ENCODE measurements at regions not wholly inside any gene's neighbourhood (a gene's known extent, or its start where the extent isn't known, plus 50 kb on each side); places are given as distances from the start of the nearest gene placed in this dataset.
"Not testable (repeated sequence)": the region's sequence is repeated elsewhere in the genome, so short reads cannot be mapped to it uniquely, and the experiment has no call there.

DNA sequence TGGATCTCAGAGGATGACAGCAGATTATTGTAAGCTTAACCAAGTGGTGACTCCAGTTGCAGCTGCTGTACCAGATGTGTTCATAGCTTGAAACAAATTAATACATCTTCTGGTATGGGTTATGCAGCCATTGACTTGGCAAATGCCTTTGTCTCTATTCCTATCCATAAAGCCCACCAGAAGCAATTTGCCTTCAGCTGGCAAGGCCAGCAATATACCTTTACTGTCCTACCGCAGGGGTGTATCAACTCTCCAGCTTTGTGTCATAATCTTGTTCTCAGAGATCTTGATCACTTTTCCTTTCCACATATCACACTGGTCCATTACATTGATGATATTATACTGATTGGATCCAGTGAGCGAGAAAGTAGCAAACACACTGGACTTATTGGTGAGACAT, 59.3 kb upstream of the KRAS start:
- H3K27ac Mint-ChIP-seq, H3K4me3 Mint-ChIP-seq: not testable (repeated sequence)

GRCh38 chr12:25308756-25309155, 58.0 kb upstream of the KRAS start:
- Mint-ChIP-seq H3K4me3 (no peak overlapping the region), H3K27ac (no peak overlapping the region), H3K36me3 (ENCODE audit: low read depth) (no peaks in the 10 kb centered on the region), H3K9me3 (no peaks in the 10 kb centered on the region), H3K27me3 (ENCODE audit: insufficient read depth, low read depth, poor library complexity) (no peaks in the 10 kb centered on the region), H3K4me1 (peaks cover 3% of the 10 kb centered on the region; the same call in 1 of the 3 replicates)
- Histone ChIP-seq H3K27ac (ENCODE audit: low read depth) (no peak overlapping the region), H3K4me3 (no peak overlapping the region), H3F3A (replicated peaks; ENCODE audit: low read depth) (no peaks in the 10 kb centered on the region), H4K20me1 (replicated peaks; ENCODE audit: insufficient read depth) (no peaks in the 10 kb centered on the region), H3K79me2 (replicated peaks; ENCODE audit: insufficient read depth) (no peaks in the 10 kb centered on the region), H3K4me2 (no peak overlapping the region), H3K36me3 (ENCODE audit: insufficient read depth) (no peaks in the 10 kb centered on the region), H2AFZ (no peak overlapping the region), H3K9me2 (ENCODE audit: insufficient read depth) (peaks cover 13% of the 10 kb centered on the region; the same call in 1 of the 2 replicates), H3K27me3 (ENCODE audit: insufficient read depth) (no peaks in the 10 kb centered on the region), H3K4me1 (ENCODE audit: insufficient read depth) (no peaks in the 10 kb centered on the region)
- DNase-seq (ENCODE audit: low spot score) (no peak), ATAC-seq (no peak)
- no peak for TF ChIP-seq ETS1 (IDR thresholded peaks at IDR 0.05)
- TF ChIP-seq, protein P1, sequence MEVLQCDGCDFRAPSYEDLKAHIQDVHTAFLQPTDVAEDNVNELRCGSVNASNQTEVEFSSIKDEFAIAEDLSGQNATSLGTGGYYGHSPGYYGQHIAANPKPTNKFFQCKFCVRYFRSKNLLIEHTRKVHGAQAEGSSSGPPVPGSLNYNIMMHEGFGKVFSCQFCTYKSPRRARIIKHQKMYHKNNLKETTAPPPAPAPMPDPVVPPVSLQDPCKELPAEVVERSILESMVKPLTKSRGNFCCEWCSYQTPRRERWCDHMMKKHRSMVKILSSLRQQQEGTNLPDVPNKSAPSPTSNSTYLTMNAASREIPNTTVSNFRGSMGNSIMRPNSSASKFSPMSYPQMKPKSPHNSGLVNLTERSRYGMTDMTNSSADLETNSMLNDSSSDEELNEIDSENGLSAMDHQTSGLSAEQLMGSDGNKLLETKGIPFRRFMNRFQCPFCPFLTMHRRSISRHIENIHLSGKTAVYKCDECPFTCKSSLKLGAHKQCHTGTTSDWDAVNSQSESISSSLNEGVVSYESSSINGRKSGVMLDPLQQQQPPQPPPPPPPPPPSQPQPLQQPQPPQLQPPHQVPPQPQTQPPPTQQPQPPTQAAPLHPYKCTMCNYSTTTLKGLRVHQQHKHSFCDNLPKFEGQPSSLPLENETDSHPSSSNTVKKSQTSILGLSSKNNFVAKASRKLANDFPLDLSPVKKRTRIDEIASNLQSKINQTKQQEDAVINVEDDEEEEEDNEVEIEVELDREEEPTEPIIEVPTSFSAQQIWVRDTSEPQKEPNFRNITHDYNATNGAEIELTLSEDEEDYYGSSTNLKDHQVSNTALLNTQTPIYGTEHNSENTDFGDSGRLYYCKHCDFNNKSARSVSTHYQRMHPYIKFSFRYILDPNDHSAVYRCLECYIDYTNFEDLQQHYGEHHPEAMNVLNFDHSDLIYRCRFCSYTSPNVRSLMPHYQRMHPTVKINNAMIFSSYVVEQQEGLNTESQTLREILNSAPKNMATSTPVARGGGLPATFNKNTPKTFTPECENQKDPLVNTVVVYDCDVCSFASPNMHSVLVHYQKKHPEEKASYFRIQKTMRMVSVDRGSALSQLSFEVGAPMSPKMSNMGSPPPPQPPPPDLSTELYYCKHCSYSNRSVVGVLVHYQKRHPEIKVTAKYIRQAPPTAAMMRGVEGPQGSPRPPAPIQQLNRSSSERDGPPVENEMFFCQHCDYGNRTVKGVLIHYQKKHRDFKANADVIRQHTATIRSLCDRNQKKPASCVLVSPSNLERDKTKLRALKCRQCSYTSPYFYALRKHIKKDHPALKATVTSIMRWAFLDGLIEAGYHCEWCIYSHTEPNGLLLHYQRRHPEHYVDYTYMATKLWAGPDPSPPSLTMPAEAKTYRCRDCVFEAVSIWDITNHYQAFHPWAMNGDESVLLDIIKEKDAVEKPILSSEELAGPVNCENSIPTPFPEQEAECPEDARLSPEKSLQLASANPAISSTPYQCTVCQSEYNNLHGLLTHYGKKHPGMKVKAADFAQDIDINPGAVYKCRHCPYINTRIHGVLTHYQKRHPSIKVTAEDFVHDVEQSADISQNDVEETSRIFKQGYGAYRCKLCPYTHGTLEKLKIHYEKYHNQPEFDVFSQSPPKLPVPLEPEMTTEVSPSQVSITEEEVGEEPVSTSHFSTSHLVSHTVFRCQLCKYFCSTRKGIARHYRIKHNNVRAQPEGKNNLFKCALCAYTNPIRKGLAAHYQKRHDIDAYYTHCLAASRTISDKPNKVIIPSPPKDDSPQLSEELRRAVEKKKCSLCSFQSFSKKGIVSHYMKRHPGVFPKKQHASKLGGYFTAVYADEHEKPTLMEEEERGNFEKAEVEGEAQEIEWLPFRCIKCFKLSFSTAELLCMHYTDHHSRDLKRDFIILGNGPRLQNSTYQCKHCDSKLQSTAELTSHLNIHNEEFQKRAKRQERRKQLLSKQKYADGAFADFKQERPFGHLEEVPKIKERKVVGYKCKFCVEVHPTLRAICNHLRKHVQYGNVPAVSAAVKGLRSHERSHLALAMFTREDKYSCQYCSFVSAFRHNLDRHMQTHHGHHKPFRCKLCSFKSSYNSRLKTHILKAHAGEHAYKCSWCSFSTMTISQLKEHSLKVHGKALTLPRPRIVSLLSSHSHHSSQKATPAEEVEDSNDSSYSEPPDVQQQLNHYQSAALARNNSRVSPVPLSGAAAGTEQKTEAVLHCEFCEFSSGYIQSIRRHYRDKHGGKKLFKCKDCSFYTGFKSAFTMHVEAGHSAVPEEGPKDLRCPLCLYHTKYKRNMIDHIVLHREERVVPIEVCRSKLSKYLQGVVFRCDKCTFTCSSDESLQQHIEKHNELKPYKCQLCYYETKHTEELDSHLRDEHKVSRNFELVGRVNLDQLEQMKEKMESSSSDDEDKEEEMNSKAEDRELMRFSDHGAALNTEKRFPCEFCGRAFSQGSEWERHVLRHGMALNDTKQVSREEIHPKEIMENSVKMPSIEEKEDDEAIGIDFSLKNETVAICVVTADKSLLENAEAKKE (CRISPR knock-in tag; IDR thresholded peaks at IDR 0.05), result no peak
- TF ChIP-seq JUNB (IDR thresholded peaks at IDR 0.05; ENCODE audit: unreplicated experiment), result no peak
- no peak for TF ChIP-seq STAT1 (IDR thresholded peaks at IDR 0.05; ENCODE audit: unreplicated experiment)
- TF ChIP-seq ZNF331 (CRISPR knock-in tag; IDR thresholded peaks at IDR 0.05; ENCODE audit: low read depth), result no peak
- no peak for TF ChIP-seq CREB1 (CRISPR knock-in tag; IDR thresholded peaks at IDR 0.05; ENCODE audit: low read depth)
- TF ChIP-seq NANOG (IDR thresholded peaks at IDR 0.05; ENCODE audit: borderline replicate concordance), result no peak
- no peak for TF ChIP-seq ZNF114 (CRISPR knock-in tag; IDR thresholded peaks at IDR 0.05)

More for the DNA sequence above, 59.3 kb upstream of the KRAS start:
- not testable (repeated sequence) for H3K36me3 Mint-ChIP-seq (ENCODE audit: low read depth); H2AFZ ChIP-seq; H4K20me1 ChIP-seq (replicated peaks; ENCODE audit: insufficient read depth); H3K4me2 ChIP-seq; ATAC-seq; DNase-seq (ENCODE audit: low spot score); H3K4me3 ChIP-seq; H3K4me1 Mint-ChIP-seq; H3K4me1 ChIP-seq (ENCODE audit: insufficient read depth); H3K79me2 ChIP-seq (replicated peaks; ENCODE audit: insufficient read depth); H3K36me3 ChIP-seq (ENCODE audit: insufficient read depth); H3F3A ChIP-seq (replicated peaks; ENCODE audit: low read depth); H3K27me3 ChIP-seq (ENCODE audit: insufficient read depth); H3K27ac ChIP-seq (ENCODE audit: low read depth); H3K27me3 Mint-ChIP-seq (ENCODE audit: insufficient read depth, low read depth, poor library complexity); H3K9me3 Mint-ChIP-seq
- H3K9me2 ChIP-seq (ENCODE audit: insufficient read depth), result peaks cover 13% of the 10 kb centered on the region; the same call in 1 of the 2 replicates

All from GM23338 (cell line).